OCI-LY1 (cell line): ENCODE measurements at regions not wholly inside any gene's neighbourhood (a gene's known extent, or its start where the extent isn't known, plus 50 kb on each side); places are given as distances from the start of the nearest gene placed in this dataset.

Experiments
- H2AFZ ChIP-seq: fragments of 200-600 bp; sonication (generic), shearing (Covaris generic); 2 replicates; pipeline ENCODE4 v1.6.0; 2014; ENCODE audit warnings: antibody characterized with exemption, mild to moderate bottlenecking, low read length
- H3F3A ChIP-seq: fragments of 200-600 bp; sonication (generic), shearing (Covaris generic); 2 replicates; pipeline ENCODE4 v1.6.0; 2014; ENCODE audit warnings: mild to moderate bottlenecking, antibody characterized with exemption, low read length, moderate library complexity; ENCODE audit not compliant: insufficient read depth
- H3K27ac ChIP-seq: fragments of 200-600 bp; sonication (generic); 2 replicates; pipeline ENCODE4 v1.5.1; 2014; ENCODE audit warnings: low read length, mixed run types, mild to moderate bottlenecking, low read depth; ENCODE audit not compliant: poor library complexity, severe bottlenecking
- H3K27me3 ChIP-seq: fragments of 200-600 bp; sonication (generic); 2 replicates; pipeline ENCODE4 v1.6.0; 2014; ENCODE audit warnings: antibody characterized with exemption, mild to moderate bottlenecking, low read length, moderate library complexity; ENCODE audit not compliant: insufficient read depth
- H3K36me3 ChIP-seq: fragments of 200-600 bp; sonication (generic); 2 replicates; pipeline ENCODE4 v1.6.1; 2014; ENCODE audit warnings: mild to moderate bottlenecking, antibody characterized with exemption, low read length, moderate library complexity, mixed read lengths; ENCODE audit not compliant: insufficient read depth
- H3K4me1 ChIP-seq: fragments of 200-600 bp; sonication (generic); 2 replicates; pipeline ENCODE4 v1.5.1; 2014; ENCODE audit warnings: mild to moderate bottlenecking, low read length, moderate library complexity; ENCODE audit not compliant: insufficient read depth, severe bottlenecking
- H3K4me2 ChIP-seq: fragments of 200-600 bp; sonication (generic), shearing (Covaris generic); 2 replicates; pipeline ENCODE4 v1.6.1; 2014; ENCODE audit warnings: low read length
- H3K4me3 ChIP-seq: fragments of 200-600 bp; sonication (generic); 2 replicates; pipeline ENCODE4 v1.5.1; 2014; ENCODE audit warnings: low read length, low read depth, mild to moderate bottlenecking, mixed read lengths; ENCODE audit not compliant: poor library complexity, severe bottlenecking
- H3K79me2 ChIP-seq: fragments of 200-600 bp; shearing (Covaris generic); 2 replicates; pipeline ENCODE4 v1.6.1; 2016; ENCODE audit warnings: mixed run types, low read length, mixed read lengths; ENCODE audit not compliant: insufficient read depth
- H3K9ac ChIP-seq: fragments of 200-600 bp; sonication (generic), shearing (Covaris generic); 2 replicates; pipeline ENCODE4 v1.6.1; 2014; ENCODE audit warnings: mild to moderate bottlenecking, low read length, mixed read lengths
- H3K9me2 ChIP-seq: fragments of 200-600 bp; sonication (generic), shearing (Covaris generic); 2 replicates; pipeline ENCODE4 v1.6.1; 2014; ENCODE audit warnings: low read depth, mild to moderate bottlenecking, low read length, mixed read lengths
- H3K9me3 ChIP-seq: fragments of 200-600 bp; shearing (Covaris generic); 2 replicates; pipeline ENCODE4 v1.6.1; 2014; ENCODE audit warnings: low read length, mixed read lengths
- H4K20me1 ChIP-seq: fragments of 200-600 bp; sonication (generic), shearing (Covaris generic); 2 replicates; pipeline ENCODE4 v1.6.0; 2016; ENCODE audit warnings: mild to moderate bottlenecking, low read length; ENCODE audit not compliant: insufficient read depth
- EZH2 ChIP-seq: fragments of 200-600 bp; sonication (generic), shearing (Covaris generic); IDR thresholded peaks from 2 replicates; pipeline ENCODE4 v1.8.0; 2017; ENCODE audit warnings: borderline replicate concordance, mixed run types, mild to moderate bottlenecking, antibody characterized with exemption, low read length, moderate library complexity, mixed read lengths
- TF ChIP-seq, protein P1 (sequence below): fragments of 200-600 bp; sonication (generic), shearing (Covaris generic); IDR thresholded peaks from 2 replicates; pipeline ENCODE4 v1.5.1; 2017; ENCODE audit warnings: mild to moderate bottlenecking, antibody characterized with exemption, low read length, moderate library complexity, mixed read lengths

GRCh38 chr14:97306133-97306759 is 509.1 kb downstream of the VRK1 start:
- H4K20me1 ChIP-seq = no peaks in the 10 kb centered on the region
- TF ChIP-seq EZH2 = no peak
- TF ChIP-seq, protein P1, sequence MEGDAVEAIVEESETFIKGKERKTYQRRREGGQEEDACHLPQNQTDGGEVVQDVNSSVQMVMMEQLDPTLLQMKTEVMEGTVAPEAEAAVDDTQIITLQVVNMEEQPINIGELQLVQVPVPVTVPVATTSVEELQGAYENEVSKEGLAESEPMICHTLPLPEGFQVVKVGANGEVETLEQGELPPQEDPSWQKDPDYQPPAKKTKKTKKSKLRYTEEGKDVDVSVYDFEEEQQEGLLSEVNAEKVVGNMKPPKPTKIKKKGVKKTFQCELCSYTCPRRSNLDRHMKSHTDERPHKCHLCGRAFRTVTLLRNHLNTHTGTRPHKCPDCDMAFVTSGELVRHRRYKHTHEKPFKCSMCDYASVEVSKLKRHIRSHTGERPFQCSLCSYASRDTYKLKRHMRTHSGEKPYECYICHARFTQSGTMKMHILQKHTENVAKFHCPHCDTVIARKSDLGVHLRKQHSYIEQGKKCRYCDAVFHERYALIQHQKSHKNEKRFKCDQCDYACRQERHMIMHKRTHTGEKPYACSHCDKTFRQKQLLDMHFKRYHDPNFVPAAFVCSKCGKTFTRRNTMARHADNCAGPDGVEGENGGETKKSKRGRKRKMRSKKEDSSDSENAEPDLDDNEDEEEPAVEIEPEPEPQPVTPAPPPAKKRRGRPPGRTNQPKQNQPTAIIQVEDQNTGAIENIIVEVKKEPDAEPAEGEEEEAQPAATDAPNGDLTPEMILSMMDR = no peak
- no peaks in the 10 kb centered on the region for H3F3A ChIP-seq
- H3K4me3 ChIP-seq = no peak overlapping the region
- H3K9me2 ChIP-seq = no peaks in the 10 kb centered on the region
- H3K79me2 ChIP-seq = no peaks in the 10 kb centered on the region
- no peak overlapping the region for H3K4me2 ChIP-seq
- no peak overlapping the region for H2AFZ ChIP-seq
- no peaks in the 10 kb centered on the region for H3K4me1 ChIP-seq
- H3K9me3 ChIP-seq = no peaks in the 10 kb centered on the region
- no peak overlapping the region for H3K9ac ChIP-seq
- no peaks in the 10 kb centered on the region for H3K27me3 ChIP-seq
- no peak overlapping the region for H3K27ac ChIP-seq
- H3K36me3 ChIP-seq = no peaks in the 10 kb centered on the region

GRCh38 chr14:97306760-97307246 is 509.6 kb downstream of the VRK1 start:
- no peaks in the 10 kb centered on the region for H4K20me1 ChIP-seq
- no peaks in the 10 kb centered on the region for H3K27me3 ChIP-seq
- no peak overlapping the region for H2AFZ ChIP-seq
- H3K4me2 ChIP-seq = no peak overlapping the region
- TF ChIP-seq, protein P1 = no peak
- no peak for TF ChIP-seq EZH2
- H3K4me3 ChIP-seq = no peak overlapping the region
- no peaks in the 10 kb centered on the region for H3K9me3 ChIP-seq
- no peak overlapping the region for H3K27ac ChIP-seq
- no peaks in the 10 kb centered on the region for H3K36me3 ChIP-seq
- no peak overlapping the region for H3K9ac ChIP-seq
- no peaks in the 10 kb centered on the region for H3K4me1 ChIP-seq
- no peaks in the 10 kb centered on the region for H3K9me2 ChIP-seq
- H3K79me2 ChIP-seq = no peaks in the 10 kb centered on the region
- H3F3A ChIP-seq = no peaks in the 10 kb centered on the region

GRCh38 chr14:97311411-97311810 is 514.2 kb downstream of the VRK1 start:
- no peak overlapping the region for H2AFZ ChIP-seq
- no peaks in the 10 kb centered on the region for H3F3A ChIP-seq
- H3K27me3 ChIP-seq = no peaks in the 10 kb centered on the region

More at GRCh38 chr14:97311411-97311810, 514.2 kb downstream of the VRK1 start:
- no peaks in the 10 kb centered on the region for H3K9me3 ChIP-seq
- no peak for TF ChIP-seq EZH2
- TF ChIP-seq, protein P1 = no peak
- no peaks in the 10 kb centered on the region for H3K79me2 ChIP-seq
- no peaks in the 10 kb centered on the region for H3K9me2 ChIP-seq
- no peak overlapping the region for H3K4me2 ChIP-seq
- H3K4me1 ChIP-seq = no peaks in the 10 kb centered on the region
- no peak overlapping the region for H3K4me3 ChIP-seq
- H3K27ac ChIP-seq = no peak overlapping the region
- no peaks in the 10 kb centered on the region for H4K20me1 ChIP-seq
- H3K9ac ChIP-seq = no peak overlapping the region
- H3K36me3 ChIP-seq = no peaks in the 10 kb centered on the region
